H4 (cell line): ENCODE measurements at regions not wholly inside any gene's neighbourhood (a gene's known extent, or its start where the extent isn't known, plus 50 kb on each side); places are given as distances from the start of the nearest gene placed in this dataset.
"Not testable (repeated sequence)": the region's sequence is repeated elsewhere in the genome, so short reads cannot be mapped to it uniquely, and the experiment has no call there.

Source experiments
- DNase-seq: peaks from one replicate; pipeline ENCODE4 v3.0.0-alpha.2; 2015; ENCODE audit warnings: low spot score

- peak; percentile 45 for DNase-seq
Measured at GRCh38 chr2:18311420-18312195, 248.8 kb downstream of the RDH14 start.

DNA sequence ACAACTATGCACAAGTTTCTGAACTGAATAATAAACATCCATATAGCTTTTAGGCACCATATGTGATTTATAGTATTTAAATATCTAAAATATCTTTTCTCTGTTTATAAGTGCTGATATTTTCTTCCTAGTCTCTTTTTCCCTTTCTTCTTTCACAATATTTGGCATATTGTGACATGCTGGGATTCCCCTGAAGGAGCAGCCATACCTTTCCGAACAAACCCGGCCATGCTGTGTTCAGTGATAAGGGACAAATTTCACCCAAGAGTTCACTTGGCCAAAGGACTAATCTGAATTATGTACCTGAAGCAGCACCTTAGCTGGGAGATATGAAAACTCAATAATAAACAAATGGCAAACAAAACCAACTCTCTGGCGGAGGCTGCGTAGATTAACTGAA lies 250.8 kb downstream of the RDH14 start:
- DNase-seq, result no peak

DNA sequence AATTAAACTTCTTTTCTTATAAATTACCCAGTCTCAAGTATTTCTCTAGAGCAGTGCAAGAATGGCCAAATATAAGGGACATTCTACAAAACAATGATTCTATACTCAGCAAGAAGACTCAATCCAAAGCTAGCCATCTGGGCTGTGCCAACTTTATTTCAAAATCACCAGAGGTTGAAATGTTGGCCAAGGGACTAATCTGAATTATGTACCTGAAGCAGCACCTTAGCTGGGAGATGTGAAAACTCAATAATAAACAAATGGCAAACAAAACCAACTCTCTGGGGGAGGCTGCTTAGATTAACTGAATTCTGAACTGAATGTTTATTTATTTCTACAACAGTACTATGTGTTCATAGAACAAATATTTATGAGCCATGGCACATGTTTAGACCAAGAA lies 251.3 kb downstream of the RDH14 start:
- DNase-seq, result no peak

DNA sequence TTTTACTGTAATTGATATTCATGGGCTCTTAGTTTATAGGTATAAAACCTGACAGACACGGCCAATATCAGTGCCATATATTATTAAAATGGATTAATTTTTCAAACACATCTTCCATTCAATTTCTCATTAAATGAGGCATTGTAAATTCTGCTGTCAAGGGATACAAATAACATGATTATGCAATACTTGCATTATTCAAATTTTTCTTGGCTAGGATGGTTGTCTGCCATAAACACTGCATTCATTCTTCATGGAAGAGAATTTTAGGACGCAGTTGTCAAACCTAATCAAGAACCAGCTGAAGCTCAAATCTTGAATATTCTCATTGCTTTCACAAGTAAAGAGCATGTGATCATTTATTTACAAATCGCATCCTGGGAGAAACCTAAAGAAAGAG lies 255.6 kb downstream of the RDH14 start:
- no peak for DNase-seq

- DNase-seq, result no peak
Measured at GRCh38 chr2:18301421-18302139, 258.9 kb downstream of the RDH14 start.

DNA sequence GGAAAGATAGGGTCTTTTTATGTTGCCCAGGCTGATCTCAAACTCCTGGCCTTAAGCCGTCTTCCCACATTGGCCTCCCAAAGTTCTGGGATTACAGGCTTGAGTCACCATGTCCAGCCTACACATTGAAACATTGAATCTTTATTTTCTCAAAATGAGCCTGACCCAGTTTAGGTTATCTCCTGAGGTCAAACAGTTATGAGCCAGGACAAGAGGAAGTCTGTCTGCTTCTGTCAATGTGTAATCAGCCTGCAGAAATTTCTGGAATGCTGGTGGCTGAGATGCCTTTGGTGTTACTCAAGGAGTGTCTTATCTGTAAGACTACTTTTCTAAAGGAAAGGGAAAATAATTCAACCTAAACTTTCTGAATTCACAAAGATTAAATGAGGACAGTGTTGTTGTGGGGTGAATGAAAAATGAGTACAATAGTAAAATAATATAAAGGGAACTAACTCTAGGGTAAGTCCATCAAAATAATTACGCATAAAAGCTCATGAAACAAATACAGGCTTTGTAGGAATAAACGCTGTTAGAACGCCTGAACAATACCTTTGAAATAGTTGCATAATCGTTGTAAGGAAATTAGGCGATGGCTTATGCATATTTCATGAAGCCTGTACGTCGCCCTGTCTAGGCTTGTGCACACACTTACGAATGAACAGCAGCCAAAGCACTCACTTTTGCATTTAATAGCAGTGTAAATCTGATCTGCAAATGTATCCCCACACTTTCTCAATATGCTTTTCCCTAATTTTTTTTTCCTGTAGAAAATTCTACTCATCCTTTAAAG lies 260.8 kb downstream of the RDH14 start:
- peak; percentile 13 for DNase-seq

DNA sequence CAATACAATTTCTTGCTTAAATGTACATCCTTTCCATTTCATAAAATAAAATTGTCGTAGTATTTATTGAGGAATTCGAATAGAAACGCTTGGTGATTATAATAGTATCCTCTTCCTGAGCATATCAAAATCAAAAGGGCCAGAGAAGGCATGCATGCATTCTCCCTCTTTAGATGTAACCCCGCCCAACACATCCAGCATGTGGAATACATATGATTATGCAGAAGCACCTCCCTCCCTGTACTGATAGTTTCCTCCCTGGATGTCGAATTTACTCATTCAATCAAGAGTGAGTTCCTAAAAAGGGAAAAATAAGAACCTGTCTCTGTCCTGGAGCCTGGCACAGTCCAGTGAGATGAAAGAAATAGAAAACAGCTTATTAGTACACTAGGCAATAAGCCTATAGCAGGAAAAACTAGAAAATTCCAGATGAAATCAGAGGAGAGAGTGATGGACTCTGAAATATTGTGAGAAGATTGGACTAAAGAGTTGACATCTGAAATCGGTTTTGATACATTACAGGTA lies 262.9 kb downstream of the RDH14 start:
- no peak for DNase-seq

- DNase-seq, result no peak
Measured at GRCh38 chr2:18290386-18290785, 270.1 kb downstream of the RDH14 start.

DNA sequence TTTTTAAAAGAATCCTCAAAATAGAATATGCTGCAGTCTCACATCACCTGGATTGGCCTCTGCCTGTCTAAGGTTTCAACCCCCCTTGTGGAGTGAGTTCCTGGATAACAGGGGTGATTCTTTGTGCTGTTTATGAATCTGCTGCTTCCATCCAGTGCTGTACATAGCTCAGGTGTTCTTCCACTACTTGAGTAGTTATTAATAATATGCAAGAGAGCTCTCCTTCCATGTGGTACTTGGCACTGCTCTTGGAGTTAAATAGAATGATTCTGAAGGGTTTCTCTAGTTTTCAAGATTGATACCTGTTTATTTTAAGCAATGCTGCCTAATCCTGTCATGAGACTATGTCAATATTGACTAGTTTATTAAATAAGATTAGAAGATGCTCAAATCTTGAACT lies 273.6 kb downstream of the RDH14 start:
- DNase-seq, result no peak

GRCh38 chr2:18284331-18284730 lies 276.1 kb downstream of the RDH14 start:
- no peak for DNase-seq

GRCh38 chr2:18282026-18282425 lies 278.4 kb downstream of the RDH14 start:
- DNase-seq, result no peak

GRCh38 chr2:18276583-18277075 lies 283.8 kb downstream of the RDH14 start:
- no peak for DNase-seq

- no peak for DNase-seq
Measured at GRCh38 chr2:18273205-18273604, 287.2 kb downstream of the RDH14 start.

- DNase-seq, result no peak
Measured at GRCh38 chr2:18272148-18272494, 288.3 kb downstream of the RDH14 start.

- no peak for DNase-seq
Measured at GRCh38 chr2:18271370-18272147, 288.9 kb downstream of the RDH14 start.

- no peak for DNase-seq
Measured at GRCh38 chr2:18268400-18268799, 292.1 kb downstream of the RDH14 start.

- no peak for DNase-seq
Measured at GRCh38 chr2:18267501-18267900, 293.0 kb downstream of the RDH14 start.

DNA sequence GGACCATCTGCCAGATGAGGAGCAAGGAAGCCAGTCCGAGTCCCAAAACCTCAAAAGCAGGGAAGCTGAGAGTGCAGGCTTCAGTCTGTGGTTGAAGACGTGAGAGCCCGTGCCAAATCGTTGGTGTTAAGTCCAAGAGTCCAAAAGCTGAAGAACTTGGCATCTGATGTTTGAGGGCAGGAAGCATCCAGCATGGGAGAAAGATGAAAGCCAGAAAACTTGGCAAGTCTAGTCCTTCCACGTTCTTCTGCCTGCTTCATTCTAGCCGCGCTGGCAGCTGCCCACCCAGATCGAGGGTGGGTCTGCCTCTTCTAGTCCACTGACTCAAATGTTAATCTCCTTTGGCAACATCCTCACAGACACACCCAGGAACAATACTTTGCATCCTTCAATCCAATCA lies 293.8 kb downstream of the RDH14 start:
- DNase-seq, result not testable (repeated sequence)

- DNase-seq, result no peak
Measured at GRCh38 chr2:18265614-18266586, 294.6 kb downstream of the RDH14 start.

GRCh38 chr2:18262601-18263000 lies 297.9 kb downstream of the RDH14 start:
- no peak for DNase-seq
